ENCODE measurements at regions not wholly inside any gene's neighbourhood (a gene's known extent, or its start where the extent isn't known, plus 50 kb on each side); places are given as distances from the start of the nearest gene placed in this dataset.

DNA sequence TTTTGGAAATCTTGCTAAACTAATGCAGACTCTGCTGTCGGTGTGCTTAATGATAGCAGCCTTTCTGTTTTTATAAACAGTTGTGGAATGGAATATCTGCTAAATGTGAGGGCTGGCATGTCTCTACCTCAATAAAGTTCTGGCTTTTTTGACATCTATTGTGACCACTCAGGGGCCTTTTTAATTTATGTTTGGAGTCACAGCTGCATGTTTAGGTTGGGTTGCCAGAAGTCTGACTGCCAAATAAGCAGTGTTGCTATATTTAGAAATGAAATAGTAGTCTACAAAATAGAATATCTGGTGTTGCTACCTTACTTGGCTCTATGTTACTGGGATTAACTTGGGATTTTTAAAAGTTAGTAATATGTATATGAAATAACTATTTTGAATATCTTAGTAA, 125.1 kb upstream of the LOC128125822 start:
- TF ChIP-seq CEBPB (IDR thresholded peaks at IDR 0.05; ENCODE audit: low read depth), result no peak
- POLR2A ChIA-PET, result no interaction called here

GRCh38 chr6:63448229-63448628, 124.1 kb upstream of the LOC128125822 start:
- H4K20me1 ChIP-seq (ENCODE audit: insufficient read depth), result no peaks in the 10 kb centered on the region
- H3K36me3 ChIP-seq (ENCODE audit: control insufficient read depth in 1 of 2, insufficient read depth in 2 of 2, low read length in 2 of 2), result no peaks in the 10 kb centered on the region
- BruUV-seq (replicated peaks), result no TSS peak
- H3K4me1 ChIP-seq (ENCODE audit: control insufficient read depth in 1 of 2, insufficient read depth in 2 of 2, low read length in 2 of 2), result peaks cover 0 to 3% of the 10 kb centered on the region in 2 experiments; a peak in 1 of 4 replicates
- ChIA-PET POLR2A (no interaction called here), CTCF (no interaction called here), RAD21 (ENCODE audit: low non-redundant PET in 1 of 2, low total read pairs in 2 of 2, uncharacterized antibody in 2 of 2, unreplicated experiment in 2 of 2) (no interaction called here)
- peak overlapping the region; percentile 81 for H2AFZ ChIP-seq (ENCODE audit: low read depth, low read length, poor library complexity, severe bottlenecking)
- H3K79me2 ChIP-seq (ENCODE audit: insufficient read depth, low read length), result no peaks in the 10 kb centered on the region
- no peak for DNase-seq (ENCODE audit: low read depth, low spot score)
- ATAC-seq, result no peak
- no peak overlapping the region for H3K4me2 ChIP-seq (ENCODE audit: low read length)
- intact Hi-C loops (cut with micrococcal nuclease), result no loop called here
- TF ChIP-seq ZBTB33 (IDR thresholded peaks at IDR 0.05; ENCODE audit: extremely low read depth, insufficient replicate concordance, low read length) (no peak), TCF7L2 (IDR thresholded peaks at IDR 0.05; ENCODE audit: borderline replicate concordance, extremely low read depth, insufficient read depth, insufficient read length) (no peak), EZH2phosphoT487 (IDR thresholded peaks at IDR 0.05; ENCODE audit: borderline replicate concordance) (no peak), ZNF274 (IDR thresholded peaks at IDR 0.05; ENCODE audit: low read depth, low read length) (no peak), CTCF (IDR thresholded peaks at IDR 0.05 in 2 of 3, conservative IDR thresholded peaks at IDR 0.05 in 1 of 3; ENCODE audit: borderline replicate concordance in 1 of 3, insufficient read depth in 1 of 3, low read depth in 2 of 3, low read length in 2 of 3) (no peak), MAX (IDR thresholded peaks at IDR 0.05) (no peak), CBX3 (IDR thresholded peaks at IDR 0.05; ENCODE audit: low read depth) (no peak), SRF (IDR thresholded peaks at IDR 0.05; ENCODE audit: low read depth) (no peak), YY1 (IDR thresholded peaks at IDR 0.05; ENCODE audit: extremely low read depth, insufficient replicate concordance, low read depth, low read length) (no peak), SIN3A (IDR thresholded peaks at IDR 0.05; ENCODE audit: low read depth) (no peak), ELF1 (IDR thresholded peaks at IDR 0.05; ENCODE audit: borderline replicate concordance, low read depth) (no peak), CEBPB (IDR thresholded peaks at IDR 0.05; ENCODE audit: low read depth) (no peak)
- no peak overlapping the region for H3K4me3 ChIP-seq (replicated peaks in 1 of 2; ENCODE audit: low read depth in 1 of 2, low read length in 2 of 2)
- no peak overlapping the region for H3K9ac ChIP-seq (ENCODE audit: low read length)
- H3K27me3 ChIP-seq (ENCODE audit: insufficient read depth, low read length), result no peaks in the 10 kb centered on the region
- no peak overlapping the region for H3K27ac ChIP-seq (ENCODE audit: low read depth, low read length)
- no peaks in the 10 kb centered on the region for H3K9me3 ChIP-seq (ENCODE audit: control insufficient read depth in 1 of 2, insufficient read depth in 1 of 2, low read depth in 1 of 2, low read length in 2 of 2)
- no peaks in the 10 kb centered on the region for H3K9me2 ChIP-seq (ENCODE audit: insufficient read depth)

More for the DNA sequence above, 125.1 kb upstream of the LOC128125822 start:
- ChIA-PET CTCF (no interaction called here), RAD21 (ENCODE audit: low non-redundant PET in 1 of 2, low total read pairs in 2 of 2, uncharacterized antibody in 2 of 2, unreplicated experiment in 2 of 2) (no interaction called here)
- Histone ChIP-seq H3K9ac (ENCODE audit: low read length) (no peak overlapping the region), H3K4me2 (ENCODE audit: low read length) (no peak overlapping the region), H3K36me3 (ENCODE audit: control insufficient read depth in 1 of 2, insufficient read depth in 2 of 2, low read length in 2 of 2) (no peaks in the 10 kb centered on the region), H3K27me3 (ENCODE audit: insufficient read depth, low read length) (no peaks in the 10 kb centered on the region), H4K20me1 (ENCODE audit: insufficient read depth) (no peaks in the 10 kb centered on the region), H3K9me2 (ENCODE audit: insufficient read depth) (no peaks in the 10 kb centered on the region), H2AFZ (ENCODE audit: low read depth, low read length, poor library complexity, severe bottlenecking) (peak overlapping the region; percentile 61), H3K79me2 (ENCODE audit: insufficient read depth, low read length) (no peaks in the 10 kb centered on the region), H3K4me1 (ENCODE audit: control insufficient read depth in 1 of 2, insufficient read depth in 2 of 2, low read length in 2 of 2) (peaks cover 0 to 2% of the 10 kb centered on the region in 2 experiments; a peak in 1 of 4 replicates), H3K4me3 (replicated peaks in 1 of 2; ENCODE audit: low read depth in 1 of 2, low read length in 2 of 2) (no peak overlapping the region), H3K9me3 (ENCODE audit: control insufficient read depth in 1 of 2, insufficient read depth in 1 of 2, low read depth in 1 of 2, low read length in 2 of 2) (no peaks in the 10 kb centered on the region), H3K27ac (ENCODE audit: low read depth, low read length) (no peak overlapping the region)
- no peak for ATAC-seq
- no TSS peak for BruUV-seq (replicated peaks)
- intact Hi-C loops (cut with micrococcal nuclease), result no loop called here
- no peak for DNase-seq (ENCODE audit: low read depth, low spot score)
